ENCODE measurements at regions not wholly inside any gene's neighbourhood (a gene's known extent, or its start where the extent isn't known, plus 50 kb on each side); places are given as distances from the start of the nearest gene placed in this dataset.

- Histone ChIP-seq H3K27me3 (replicated peaks; ENCODE audit: insufficient read depth) (no peaks in the 10 kb centered on the region), H3K36me3 (no peaks in the 10 kb centered on the region), H3K27ac (no peak overlapping the region), H3K4me1 (ENCODE audit: control insufficient read depth in 1 of 2, low read depth in 2 of 2) (no peaks in the 10 kb centered on the region), H3K9me3 (no peaks in the 10 kb centered on the region), H3K4me3 (no peak overlapping the region)
- no peak for ATAC-seq (ENCODE audit: insufficient number of reproducible peaks, low FRiP score, low read depth)
- DNase-seq (ENCODE audit: low spot score) = no peak
- TF ChIP-seq, protein P1, sequence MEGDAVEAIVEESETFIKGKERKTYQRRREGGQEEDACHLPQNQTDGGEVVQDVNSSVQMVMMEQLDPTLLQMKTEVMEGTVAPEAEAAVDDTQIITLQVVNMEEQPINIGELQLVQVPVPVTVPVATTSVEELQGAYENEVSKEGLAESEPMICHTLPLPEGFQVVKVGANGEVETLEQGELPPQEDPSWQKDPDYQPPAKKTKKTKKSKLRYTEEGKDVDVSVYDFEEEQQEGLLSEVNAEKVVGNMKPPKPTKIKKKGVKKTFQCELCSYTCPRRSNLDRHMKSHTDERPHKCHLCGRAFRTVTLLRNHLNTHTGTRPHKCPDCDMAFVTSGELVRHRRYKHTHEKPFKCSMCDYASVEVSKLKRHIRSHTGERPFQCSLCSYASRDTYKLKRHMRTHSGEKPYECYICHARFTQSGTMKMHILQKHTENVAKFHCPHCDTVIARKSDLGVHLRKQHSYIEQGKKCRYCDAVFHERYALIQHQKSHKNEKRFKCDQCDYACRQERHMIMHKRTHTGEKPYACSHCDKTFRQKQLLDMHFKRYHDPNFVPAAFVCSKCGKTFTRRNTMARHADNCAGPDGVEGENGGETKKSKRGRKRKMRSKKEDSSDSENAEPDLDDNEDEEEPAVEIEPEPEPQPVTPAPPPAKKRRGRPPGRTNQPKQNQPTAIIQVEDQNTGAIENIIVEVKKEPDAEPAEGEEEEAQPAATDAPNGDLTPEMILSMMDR (IDR thresholded peaks at IDR 0.05) = no peak
Measured at GRCh38 chr6:137690034-137690433, 177.0 kb upstream of the TNFAIP3 start.

DNA sequence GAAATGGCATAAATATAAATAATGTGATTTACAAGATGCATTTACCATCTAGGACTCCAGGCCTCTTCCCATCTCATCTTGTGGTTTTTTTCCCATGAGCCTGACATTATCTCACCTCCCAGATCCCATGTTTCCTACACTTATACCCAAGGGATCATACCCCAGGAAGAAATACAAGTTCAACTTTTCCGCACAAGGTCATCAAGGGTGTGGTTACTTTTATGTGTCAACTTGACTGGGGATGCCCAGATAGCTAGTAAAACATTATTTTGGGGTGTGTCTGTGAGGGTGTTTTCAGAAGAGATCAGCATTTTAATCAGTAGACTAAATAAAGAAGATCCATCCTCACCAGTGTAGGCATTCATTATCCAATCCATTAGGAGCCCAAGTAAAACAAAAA is 176.3 kb upstream of the TNFAIP3 start:
- H3K27me3 ChIP-seq (replicated peaks; ENCODE audit: insufficient read depth) = no peaks in the 10 kb centered on the region
- no peaks in the 10 kb centered on the region for H3K4me1 ChIP-seq (ENCODE audit: control insufficient read depth in 1 of 2, low read depth in 2 of 2)
- TF ChIP-seq, protein P1 (IDR thresholded peaks at IDR 0.05) = no peak
- H3K9me3 ChIP-seq = no peaks in the 10 kb centered on the region
- DNase-seq (ENCODE audit: low spot score) (no peak), ATAC-seq (ENCODE audit: insufficient number of reproducible peaks, low FRiP score, low read depth) (no peak)
- H3K27ac ChIP-seq = no peak overlapping the region
- no peaks in the 10 kb centered on the region for H3K36me3 ChIP-seq
- no peak overlapping the region for H3K4me3 ChIP-seq

DNA sequence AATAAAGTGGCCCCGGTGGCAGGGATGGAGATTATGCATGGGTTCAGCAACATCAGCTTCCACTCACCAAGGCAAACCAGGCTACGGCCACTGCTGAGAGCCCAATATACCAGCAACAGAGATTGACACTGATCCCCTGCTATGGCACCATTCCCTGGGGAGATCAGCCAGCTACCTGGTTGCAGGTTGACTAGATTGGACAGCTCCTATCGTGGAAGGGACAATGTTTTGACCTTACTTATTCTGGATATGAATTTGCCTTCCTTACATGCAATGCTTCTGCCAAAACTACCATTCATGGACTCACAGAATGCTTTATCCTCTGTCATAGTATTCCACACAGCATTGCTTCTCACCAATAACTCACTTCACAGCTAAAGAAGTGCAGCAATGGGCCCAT is 174.8 kb upstream of the TNFAIP3 start:
- H3K36me3 ChIP-seq = no peaks in the 10 kb centered on the region
- peaks cover 0 to 3% of the 10 kb centered on the region in 2 donors for H3K4me1 ChIP-seq (ENCODE audit: control insufficient read depth in 1 of 2, low read depth in 2 of 2)
- DNase-seq (ENCODE audit: low spot score) = no peak
- no peak for ATAC-seq (ENCODE audit: insufficient number of reproducible peaks, low FRiP score, low read depth)
- H3K27me3 ChIP-seq (replicated peaks; ENCODE audit: insufficient read depth) = no peaks in the 10 kb centered on the region
- TF ChIP-seq, protein P1 (IDR thresholded peaks at IDR 0.05) = no peak
- no peaks in the 10 kb centered on the region for H3K9me3 ChIP-seq
- H3K27ac ChIP-seq = no peak overlapping the region
- H3K4me3 ChIP-seq = no peak overlapping the region

DNA sequence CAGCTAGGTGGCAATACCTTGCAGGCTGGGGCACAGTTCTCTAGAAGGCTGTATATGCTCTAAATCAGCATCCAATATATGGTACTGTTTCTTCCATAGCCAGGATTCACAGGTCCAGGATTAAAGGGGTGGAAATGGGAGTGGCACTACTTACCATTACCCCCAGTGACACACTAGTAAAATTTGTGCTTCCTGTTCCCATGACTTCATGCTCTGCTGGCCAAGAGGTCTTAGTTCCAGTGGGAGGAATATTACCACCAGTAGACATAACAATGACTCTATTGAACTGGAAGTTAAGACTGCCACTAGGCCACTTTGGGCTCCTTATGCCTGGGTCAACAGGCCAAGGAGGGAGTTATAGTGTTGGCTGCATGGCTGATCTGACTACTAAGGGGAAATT is 174.3 kb upstream of the TNFAIP3 start:
- peaks cover 4 to 8% of the 10 kb centered on the region in 2 donors for H3K4me1 ChIP-seq (ENCODE audit: control insufficient read depth in 1 of 2, low read depth in 2 of 2)
- no peak overlapping the region for H3K4me3 ChIP-seq
- DNase-seq (ENCODE audit: low spot score) = no peak
- no peaks in the 10 kb centered on the region for H3K36me3 ChIP-seq
- no peak overlapping the region for H3K27ac ChIP-seq
- H3K27me3 ChIP-seq (replicated peaks; ENCODE audit: insufficient read depth) = no peaks in the 10 kb centered on the region
- H3K9me3 ChIP-seq = no peaks in the 10 kb centered on the region
- TF ChIP-seq, protein P1 (IDR thresholded peaks at IDR 0.05) = no peak
- ATAC-seq (ENCODE audit: insufficient number of reproducible peaks, low FRiP score, low read depth) = no peak

GRCh38 chr6:137693711-137694110 is 173.3 kb upstream of the TNFAIP3 start:
- Histone ChIP-seq H3K4me3 (no peak overlapping the region), H3K4me1 (ENCODE audit: control insufficient read depth in 1 of 2, low read depth in 2 of 2) (peaks cover 5 to 9% of the 10 kb centered on the region in 2 donors), H3K36me3 (no peaks in the 10 kb centered on the region), H3K27me3 (replicated peaks; ENCODE audit: insufficient read depth) (no peaks in the 10 kb centered on the region), H3K9me3 (no peaks in the 10 kb centered on the region), H3K27ac (no peak overlapping the region)
- no peak for ATAC-seq (ENCODE audit: insufficient number of reproducible peaks, low FRiP score, low read depth)
- no peak for DNase-seq (ENCODE audit: low spot score)
- TF ChIP-seq, protein P1 (IDR thresholded peaks at IDR 0.05) = no peak

All from thoracic aorta (tissue), 2 donors.